Inferior parietal cortex (tissue), 1 donor: ENCODE measurements at regions not wholly inside any gene's neighbourhood (a gene's known extent, or its start where the extent isn't known, plus 50 kb on each side); places are given as distances from the start of the nearest gene placed in this dataset.

Experiments
- DNase-seq: peaks from one replicate; pipeline ENCODE4 v3.0.0-alpha.2; 2016; ENCODE audit errors: extremely low spot score

DNA sequence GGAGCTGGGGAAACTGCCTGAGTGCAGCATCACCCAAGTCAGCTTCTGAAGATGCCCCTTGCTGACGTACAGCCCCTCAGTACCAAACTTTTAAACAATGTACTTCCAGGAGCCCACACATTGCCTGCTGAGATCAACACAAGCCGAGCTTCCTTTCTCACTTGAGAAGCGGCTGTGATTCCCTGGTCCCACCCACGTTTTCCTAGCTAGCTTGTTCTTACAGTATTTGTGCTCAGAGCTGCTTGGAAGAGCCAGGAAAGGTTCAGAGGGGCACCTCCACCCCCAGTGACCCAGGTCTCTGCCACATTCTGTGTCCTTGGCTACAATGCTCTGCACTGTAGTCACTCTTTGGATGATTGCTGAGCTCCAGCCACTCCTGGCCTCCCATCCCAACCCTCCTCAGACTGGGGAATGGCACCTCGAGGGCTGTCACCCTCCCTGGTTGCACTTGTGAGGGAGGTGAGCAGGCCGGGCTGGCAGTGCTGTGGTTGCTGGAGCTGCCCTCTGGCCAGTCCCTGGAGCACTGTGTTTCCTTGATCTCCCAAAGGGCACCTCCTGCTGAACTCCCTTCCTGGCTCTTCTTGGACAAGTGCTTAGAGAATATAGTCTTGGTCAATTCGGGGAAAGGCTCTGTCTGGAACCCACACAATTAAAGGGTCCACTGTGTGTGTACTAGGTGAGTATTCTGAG lies 355.1 kb downstream of the AJAP1 start:
- peak; percentile 4 for DNase-seq

DNA sequence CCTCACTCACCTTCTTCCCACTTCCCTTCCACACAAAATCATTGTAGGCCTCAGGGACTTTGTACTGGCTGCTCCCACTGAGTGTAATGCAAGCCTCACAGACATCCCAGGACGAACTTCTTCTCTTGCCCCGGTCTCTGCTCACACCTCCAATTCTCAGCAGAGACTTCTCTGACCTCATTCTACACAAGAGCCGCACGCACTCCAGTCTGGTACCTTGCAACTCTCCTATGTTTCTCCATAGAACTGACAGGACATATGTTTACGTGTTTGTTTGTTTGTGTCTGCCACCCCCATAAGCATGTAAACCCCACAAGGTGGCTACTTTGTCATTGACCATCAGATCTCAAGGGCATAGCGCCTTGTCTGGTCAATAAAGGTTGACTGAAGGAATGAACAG lies 350.8 kb downstream of the AJAP1 start:
- no peak for DNase-seq

DNA sequence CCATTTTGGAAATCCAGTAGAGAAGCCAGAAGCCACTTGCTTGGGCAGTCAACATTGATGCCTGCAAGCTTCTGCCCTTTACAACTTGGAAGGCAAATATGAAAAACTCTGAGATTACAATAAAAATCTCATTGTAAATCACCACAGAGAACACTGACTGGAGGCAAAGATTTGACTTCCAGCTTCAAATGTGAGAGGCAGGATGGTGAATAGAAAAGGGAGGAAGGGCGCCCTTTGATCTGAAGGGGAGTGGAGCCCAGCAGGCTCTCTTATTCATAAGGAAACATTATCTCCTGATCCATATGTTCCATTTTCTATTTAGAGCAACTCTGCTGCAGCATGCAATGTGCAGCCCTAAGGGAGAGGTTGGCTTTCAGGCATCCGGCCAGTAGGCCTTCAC lies 348.3 kb downstream of the AJAP1 start:
- DNase-seq, result no peak

DNA sequence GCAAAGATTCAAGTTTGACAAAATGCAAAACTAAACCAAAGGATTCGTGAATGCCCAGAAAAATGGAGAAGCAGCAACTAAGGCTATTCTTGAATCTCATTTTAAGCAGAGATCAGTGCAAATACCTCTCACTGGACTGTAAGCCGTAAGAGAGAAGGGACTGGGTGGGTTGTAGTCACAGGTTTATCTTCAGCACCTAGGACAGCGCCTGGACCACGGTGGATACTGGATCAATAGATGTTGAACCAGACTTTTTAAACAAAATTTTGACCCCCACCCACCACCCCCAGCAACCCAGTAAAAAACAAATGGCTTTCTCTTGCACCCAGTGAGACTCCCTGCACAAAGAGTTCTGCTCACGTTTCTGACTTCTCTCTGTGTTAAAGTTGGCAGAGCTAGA lies 347.1 kb downstream of the AJAP1 start:
- DNase-seq, result no peak

DNA sequence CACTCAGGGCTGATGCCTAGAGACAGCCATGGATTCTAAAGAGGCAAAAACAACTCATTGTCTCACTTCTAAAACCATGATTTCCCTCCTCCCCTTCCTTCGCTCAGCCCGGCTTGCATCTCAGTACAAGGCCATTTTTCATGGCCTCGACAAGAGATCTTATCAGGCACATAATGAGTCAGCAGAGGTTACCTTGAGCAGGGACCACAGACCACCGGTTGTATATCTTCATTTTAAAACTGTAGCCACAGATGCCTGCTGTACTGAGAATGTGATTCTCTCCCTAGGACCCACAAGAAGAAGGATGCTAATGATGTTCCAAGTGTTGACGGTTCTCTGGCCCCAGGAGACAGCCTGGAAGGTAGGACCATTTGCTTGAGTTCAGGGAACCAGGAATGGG lies 331.9 kb downstream of the AJAP1 start:
- no peak for DNase-seq

DNA sequence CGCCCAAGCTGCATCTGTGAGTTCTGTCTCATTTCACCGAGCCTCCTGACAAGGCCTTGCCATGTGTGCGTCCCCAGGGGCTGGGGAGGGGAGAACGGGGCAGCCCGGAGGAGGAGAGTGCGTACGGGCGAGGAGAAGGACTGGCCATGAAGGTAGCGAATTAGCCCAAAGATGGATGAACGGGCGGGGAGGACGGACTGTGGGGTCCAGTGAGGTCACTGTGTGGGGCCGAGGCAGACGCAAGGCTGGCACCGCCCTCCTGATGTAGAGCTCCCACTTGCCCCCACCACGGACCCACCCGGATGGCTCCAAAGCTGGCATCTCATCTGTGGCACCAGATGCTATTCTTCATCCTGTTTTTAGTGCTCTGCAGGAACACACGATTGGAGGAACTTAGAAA lies 330.4 kb downstream of the AJAP1 start:
- DNase-seq, result no peak

DNA sequence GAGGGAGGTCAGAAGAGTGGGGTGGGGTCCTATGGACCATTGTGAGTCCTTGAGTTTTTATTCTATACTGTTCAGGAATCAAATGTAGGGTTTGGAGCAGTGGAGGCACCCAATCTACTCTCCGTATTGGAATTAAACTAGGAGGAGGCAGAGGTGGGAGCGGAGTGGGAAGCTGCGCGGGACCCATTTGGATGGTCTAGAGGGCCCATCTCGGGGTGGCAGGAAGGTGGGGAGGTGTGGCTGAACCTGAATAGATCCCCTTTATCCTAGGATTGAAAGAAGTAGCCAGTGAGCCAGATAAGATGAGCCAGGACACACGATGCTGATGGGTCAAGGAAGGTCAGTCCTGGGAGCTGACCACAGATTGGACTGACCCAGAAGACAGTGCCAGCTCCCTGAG lies 325.8 kb downstream of the AJAP1 start:
- no peak for DNase-seq

DNA sequence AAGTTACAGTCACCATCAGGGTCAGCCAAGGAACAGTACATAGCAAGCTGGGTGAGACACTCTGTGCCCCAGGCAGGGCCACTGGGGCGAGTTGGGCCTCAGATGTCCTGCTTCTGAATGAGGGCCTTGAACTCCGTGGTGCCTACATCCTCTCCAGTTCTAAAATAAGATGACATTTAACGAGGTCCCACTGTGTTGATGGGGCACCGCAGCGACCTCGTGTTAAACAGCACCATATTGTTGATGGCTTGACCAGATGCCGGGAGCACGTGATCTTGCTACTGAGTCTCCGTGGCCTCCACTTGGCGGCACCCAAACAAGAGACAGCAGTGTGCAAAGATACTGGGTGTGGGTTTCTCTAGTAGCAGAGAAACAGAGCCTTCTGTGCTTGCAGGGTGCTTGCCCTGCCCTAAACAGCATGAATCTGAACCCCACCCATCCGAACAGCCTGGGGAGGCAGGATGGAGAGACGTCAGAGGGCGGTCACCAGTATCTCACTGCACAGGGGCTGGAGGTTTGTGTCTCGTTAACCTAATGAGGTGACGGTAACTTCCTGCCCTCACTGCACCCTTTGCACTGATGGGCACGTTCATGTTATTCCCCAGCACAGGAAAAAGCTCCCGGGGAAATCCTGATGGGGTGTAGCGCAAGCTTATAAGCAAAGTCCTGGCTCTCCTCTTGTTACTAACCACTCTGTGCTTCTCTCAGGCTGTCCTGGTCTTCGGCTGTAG lies 324.4 kb downstream of the AJAP1 start:
- no peak for DNase-seq

DNA sequence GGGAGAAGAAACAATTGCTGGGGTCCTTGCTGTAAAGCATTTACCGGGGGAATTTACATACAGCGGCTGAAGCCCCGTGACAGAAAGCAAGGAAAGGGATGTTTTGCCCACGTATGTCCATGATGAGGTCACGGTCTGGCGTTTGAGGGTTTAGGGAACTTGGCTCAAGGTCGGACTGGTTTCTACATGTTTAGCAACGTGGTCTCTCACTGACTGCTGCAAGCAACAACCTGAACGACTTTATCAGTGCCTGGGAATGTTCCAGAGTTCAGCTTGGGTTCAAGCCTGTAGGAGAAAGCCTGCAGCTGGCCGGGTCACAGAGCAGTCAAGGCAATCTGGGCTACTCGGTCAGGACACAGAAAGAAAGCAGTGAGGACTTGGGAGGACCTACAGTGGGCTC lies 323.3 kb downstream of the AJAP1 start:
- no peak for DNase-seq

DNA sequence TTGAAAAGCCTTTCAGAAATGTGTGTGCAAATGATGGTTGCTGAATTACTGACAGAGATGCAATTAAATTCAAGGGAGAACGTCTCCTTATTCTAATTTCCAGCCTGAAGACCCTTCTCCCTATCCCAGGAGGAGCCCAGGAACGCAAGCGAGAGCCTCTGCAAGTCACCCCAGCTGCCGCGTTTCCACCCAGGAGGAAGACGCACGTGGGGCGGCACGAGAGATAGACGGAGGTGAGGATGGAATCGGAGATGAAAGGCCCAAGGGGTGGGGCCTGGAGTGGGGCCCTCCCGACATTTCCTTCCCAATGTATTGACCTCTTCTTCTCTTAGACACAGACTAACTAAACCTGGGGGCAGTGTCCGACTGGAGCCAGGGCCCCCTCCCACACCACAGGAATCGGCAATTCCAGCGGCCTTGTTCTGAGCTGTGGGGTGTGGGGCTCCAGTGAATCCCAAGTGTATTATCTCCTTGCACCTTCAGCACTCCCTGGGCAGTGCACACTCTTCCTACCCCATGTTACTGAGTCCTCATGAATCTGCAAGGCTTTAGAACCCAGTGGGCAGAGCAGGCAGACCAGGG lies 322.5 kb downstream of the AJAP1 start:
- no peak for DNase-seq

DNA sequence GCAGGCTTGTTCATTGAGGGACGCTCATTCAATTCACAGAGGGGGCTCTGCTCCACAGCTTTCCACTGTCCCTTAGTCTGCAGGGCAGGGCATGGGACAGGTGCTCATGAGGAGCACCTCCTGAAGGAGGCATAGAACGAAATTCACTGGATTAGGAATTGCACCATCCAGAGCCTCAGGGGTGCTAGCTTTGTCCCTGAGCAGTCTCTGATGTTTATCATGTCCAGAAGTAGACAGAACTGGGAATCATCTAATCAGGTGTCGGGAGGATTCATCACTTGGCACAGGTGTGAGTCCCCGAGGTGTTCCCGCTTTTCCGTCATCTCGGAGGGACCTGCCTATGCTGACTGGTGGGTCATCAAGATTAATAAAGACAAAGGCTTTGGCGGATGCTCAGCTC lies 321.4 kb downstream of the AJAP1 start:
- no peak for DNase-seq

DNA sequence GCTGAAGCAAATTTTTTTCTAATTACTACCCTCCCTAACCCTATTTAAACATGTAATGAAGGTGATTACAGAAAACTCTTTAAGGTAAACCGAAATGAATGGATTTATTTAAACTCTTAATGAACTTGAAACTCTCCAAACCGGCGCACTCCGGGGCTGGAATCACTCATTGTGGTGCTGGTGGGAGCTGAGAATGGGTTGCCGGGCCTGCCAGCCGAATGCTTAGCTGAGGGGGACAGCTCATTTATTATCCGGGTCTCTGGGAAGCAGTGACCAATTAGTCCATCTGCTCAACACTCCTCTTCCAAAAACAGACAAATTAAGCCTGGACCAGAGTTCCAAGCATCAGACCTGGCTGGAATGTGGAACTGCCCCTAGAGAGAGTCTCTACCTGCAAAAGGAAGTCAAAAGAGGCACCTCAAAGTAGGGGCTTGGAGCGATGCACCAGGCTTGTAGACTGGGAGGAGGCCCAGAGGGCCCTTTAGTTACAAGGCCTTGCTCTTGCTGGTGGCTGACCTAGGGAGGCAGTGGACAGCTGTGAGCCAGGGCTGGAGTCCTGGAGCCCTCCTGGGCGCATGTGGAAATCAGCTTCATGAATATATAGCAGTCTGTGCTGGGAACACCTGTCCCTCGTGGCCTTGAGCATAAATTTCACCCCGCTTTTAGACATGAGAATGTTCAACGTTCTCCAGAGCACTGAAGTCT lies 320.7 kb downstream of the AJAP1 start:
- no peak for DNase-seq

DNA sequence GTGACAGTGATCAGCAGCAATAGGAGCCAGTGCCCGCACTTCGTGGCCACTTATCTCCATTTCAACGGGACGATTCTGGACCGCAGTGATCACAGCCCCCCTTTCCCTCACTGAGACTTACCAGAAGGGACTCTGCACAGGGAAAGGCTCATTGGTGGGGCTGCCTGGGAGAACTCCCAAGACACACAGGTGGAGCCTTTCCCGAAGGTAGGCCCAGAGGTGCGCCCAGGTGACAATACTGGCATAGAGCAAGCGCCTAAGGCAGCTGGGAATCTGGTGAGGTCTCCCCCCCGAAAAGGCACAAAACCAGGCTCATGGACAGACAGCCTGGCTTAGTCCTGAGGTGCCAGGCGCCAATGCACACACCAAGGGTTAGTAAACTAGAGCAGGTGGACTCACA lies 318.9 kb downstream of the AJAP1 start:
- no peak for DNase-seq

DNA sequence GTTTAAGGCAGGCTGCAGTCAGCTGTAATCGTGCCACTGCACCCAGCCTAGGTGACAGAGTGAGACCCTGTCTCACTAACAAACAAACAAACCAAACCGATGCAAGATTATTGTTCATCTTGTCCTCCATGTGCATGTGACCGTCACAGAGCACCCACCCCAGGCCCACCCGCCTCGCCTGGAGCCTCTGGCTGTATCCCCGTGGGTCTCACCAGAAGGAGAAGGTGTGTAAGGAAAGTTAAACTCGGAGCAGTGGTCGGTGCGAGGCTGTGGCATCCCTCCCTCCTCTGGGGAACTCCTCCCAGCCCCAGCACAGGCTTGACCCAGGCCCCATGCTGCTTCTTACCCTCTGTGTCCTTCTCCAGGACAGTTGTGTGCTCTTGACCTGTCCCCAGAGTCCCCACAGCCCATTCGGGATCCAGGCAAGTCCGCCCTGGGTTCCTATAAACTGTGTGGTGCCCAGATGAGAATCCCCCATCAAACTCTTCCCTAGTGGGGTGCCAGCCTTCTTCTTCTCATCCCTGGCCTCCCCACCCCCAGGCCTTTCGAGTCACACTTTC lies 318.4 kb downstream of the AJAP1 start:
- no peak for DNase-seq

DNA sequence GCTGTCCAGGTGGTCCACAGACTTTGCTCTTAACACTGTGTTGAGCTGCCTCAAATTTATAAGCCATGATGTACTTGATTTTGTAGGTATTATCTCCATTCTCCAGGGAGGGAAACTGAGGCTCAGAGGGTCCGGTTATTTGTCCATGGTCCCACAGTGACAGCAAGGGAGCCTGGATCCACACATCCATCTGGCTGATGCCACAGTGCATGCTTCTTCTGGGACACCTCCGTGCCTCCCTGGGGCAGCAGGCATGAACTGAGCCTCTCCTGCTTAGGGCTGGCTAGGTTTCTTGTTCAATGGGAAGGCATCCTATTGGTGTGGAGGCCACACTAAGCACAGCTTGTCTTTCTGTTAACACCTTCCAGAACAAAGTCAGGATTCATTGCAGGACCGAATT lies 317.3 kb downstream of the AJAP1 start:
- DNase-seq, result no peak

DNA sequence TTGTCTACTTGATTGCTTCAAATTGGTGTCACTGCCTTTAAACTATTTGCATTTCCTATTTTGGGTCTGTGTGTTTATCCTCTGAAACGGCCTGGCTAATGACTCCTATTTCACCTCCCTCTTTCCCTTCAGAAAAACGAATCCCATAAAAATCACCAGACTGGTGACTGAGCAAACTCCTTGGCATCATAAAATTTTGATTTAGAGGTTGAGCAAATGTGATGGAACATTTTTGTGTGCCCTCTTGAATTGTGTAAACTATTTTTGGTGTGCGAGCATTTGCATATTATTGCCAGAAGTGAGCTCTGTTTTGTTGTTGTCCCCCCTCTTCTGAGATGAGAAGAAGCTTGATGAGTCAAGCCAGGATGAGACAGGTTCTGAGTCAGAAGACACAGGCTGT lies 316.1 kb downstream of the AJAP1 start:
- DNase-seq, result peak; percentile 3

DNA sequence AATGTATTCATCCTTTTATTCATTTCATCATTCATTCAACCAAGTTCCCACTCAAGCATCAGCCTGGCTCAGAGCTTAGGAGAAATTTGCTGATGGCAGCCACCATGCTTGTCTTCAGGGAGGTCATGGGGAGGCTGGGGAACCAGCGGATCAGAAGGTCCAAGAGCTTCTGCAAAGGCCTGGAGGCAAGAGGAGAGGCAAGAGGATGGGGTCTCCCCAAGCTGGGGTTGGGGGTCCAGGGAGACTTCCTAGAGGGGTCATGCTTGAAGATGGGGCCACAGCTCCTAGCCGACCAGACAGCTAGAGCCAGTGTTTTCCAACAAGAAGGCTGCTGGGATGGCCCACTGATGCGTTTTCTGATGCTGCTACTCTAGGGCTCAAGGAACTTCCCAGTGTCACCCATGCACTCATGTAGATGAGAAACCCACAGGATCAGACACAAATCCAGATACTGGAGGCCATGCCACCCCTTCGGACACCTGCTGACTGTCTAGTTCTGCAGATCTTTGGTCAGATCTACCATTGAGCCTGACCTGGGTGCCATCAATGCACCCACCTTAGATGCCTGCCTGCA lies 315.2 kb downstream of the AJAP1 start:
- no peak for DNase-seq

DNA sequence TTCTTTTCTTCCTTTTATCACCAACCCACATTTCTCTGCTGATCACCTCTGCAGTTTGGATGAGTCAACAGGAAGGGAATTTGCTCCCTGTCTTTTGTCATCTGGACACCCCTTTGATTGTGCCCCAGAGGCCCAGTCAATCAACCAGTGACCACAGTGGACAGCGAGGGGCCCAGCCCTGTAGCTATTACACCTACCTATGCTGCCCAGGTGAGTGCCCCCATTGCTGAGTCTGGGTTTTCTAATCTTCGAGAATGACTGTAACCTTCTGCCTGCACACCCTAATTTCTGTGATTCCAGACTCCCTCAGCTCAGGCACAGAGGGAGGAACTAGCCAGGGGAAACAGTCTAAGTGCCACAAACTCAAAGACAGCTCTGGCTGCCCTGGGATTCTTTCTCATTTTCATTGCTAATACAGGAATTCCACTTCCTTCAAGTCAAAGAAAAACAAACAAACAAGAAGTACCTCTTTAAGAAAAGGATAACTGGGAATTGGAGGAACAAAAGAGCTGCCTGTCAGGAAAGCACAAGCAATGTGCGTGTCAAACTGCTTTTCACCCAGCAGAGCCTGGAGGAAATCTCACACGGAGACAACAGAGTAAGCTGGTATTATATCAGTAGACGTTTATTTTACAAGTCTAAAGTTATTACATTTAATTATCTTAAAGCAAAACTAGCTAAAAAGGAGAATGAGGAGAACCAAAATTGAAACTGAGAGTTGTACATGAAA lies 311.1 kb downstream of the AJAP1 start:
- DNase-seq, result no peak

DNA sequence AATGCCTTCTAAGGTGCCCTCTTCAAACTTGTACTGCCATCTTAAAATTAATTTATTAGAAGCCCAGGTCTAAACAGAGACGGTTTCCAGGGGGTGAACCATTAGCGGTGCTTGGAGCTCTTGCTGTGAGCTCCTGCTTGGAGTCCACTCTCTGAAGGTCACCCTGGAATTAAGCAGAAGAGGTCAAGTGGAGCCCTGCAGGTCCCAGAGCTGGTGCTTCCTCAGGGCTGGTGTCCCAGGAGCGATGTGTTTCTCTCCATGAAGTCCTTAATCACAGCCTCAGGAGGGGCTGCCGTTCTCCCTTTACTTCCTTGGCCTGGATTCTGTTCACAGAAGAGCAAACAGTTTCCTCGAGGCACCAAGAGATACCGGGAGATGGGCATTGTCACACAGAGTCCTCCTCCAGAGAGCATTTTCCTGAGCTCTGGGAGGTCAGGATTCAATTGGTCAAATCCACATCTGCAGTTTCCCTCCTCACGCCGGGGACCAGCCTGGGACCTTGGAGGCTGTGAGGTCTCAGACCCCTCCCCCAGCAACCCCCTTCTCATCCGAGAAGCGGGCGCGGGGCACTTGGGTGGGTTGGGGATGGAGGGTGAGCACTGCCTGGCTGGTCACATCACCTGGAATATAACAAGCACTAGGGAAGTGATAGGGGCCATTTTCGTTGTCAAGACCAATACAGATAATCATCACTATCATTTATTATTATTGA lies 310.4 kb downstream of the AJAP1 start:
- no peak for DNase-seq

DNA sequence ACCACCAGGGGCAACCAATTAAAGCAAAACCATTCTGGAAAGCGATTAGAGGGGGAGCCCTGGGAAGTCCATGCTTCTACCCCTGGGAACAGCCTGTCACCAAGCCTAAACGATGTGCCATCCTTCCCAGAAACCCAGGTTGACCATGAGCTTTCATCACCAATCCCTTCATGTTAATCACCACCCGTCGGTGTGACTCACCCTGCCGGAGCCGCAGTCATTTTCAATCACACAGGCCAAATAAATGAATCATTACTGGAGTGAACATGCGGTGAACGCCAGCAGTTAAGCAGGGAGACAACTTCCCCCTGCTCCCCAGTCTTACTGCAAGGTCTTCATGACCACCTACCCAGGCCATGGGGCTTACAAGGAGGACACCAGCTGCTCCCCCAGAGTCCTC lies 308.8 kb downstream of the AJAP1 start:
- no peak for DNase-seq

DNA sequence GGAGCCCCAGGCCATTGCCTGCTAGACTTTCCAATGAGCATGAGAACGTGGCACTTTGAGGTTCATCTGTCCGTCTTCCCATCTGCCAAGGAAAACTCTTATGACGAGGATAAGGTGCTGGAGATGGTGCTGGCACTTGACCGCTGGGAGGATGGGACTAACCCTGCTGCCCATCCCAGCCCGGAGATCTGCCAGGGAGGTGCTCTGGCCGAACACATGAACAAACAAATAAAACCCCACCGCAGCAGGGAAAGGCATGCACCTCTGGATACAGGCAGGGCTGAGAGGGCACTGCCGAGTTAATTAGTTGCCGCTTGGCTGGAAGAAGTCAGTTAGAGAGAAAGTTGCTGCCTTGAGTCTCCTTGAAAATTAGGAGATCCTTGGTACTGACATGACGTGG lies 308.4 kb downstream of the AJAP1 start:
- DNase-seq, result no peak
